GM21423 (cell line): ENCODE measurements at regions not wholly inside any gene's neighbourhood (a gene's known extent, or its start where the extent isn't known, plus 50 kb on each side); places are given as distances from the start of the nearest gene placed in this dataset.
"Not testable (repeated sequence)": the region's sequence is repeated elsewhere in the genome, so short reads cannot be mapped to it uniquely, and the experiment has no call there.

Experiments used
- ATAC-seq: cut with Tn5 transposase; IDR thresholded peaks from one replicate; pipeline ENCODE4 v1.9.1; 2021; ENCODE audit warnings: mild to moderate bottlenecking, moderate library complexity; ENCODE audit not compliant: unreplicated experiment

GRCh38 chr3:124648551-124648950 lies 81.7 kb upstream of the UMPS start:
- no peak for ATAC-seq

- peak; percentile 71 for ATAC-seq
These were observed 79.5 kb upstream of the UMPS start for GRCh38 chr3:124650798-124651197.

- ATAC-seq: not testable (repeated sequence)
These were observed 78.8 kb upstream of the UMPS start for GRCh38 chr3:124651416-124651815.

GRCh38 chr3:124652009-124652408 lies 78.2 kb upstream of the UMPS start:
- no peak for ATAC-seq

GRCh38 chr3:124653071-124653796 lies 77.0 kb upstream of the UMPS start:
- no peak for ATAC-seq

GRCh38 chr3:124653797-124654469 lies 76.3 kb upstream of the UMPS start:
- ATAC-seq: no peak

- no peak for ATAC-seq
These were observed 75.8 kb upstream of the UMPS start for GRCh38 chr3:124654470-124654845.

- no peak for ATAC-seq
These were observed 73.7 kb upstream of the UMPS start for GRCh38 chr3:124656531-124656930.

- no peak for ATAC-seq
These were observed 73.1 kb upstream of the UMPS start for GRCh38 chr3:124657138-124657537.

GRCh38 chr3:124658270-124658669 lies 72.0 kb upstream of the UMPS start:
- no peak for ATAC-seq

- ATAC-seq: no peak
These were observed 71.1 kb upstream of the UMPS start for GRCh38 chr3:124659175-124659574.

- no peak for ATAC-seq
These were observed 69.7 kb upstream of the UMPS start for GRCh38 chr3:124660599-124660998.

- ATAC-seq: no peak
These were observed 66.6 kb upstream of the UMPS start for GRCh38 chr3:124663690-124664089.

GRCh38 chr3:124664804-124665203 lies 65.4 kb upstream of the UMPS start:
- ATAC-seq: no peak

- ATAC-seq: no peak
These were observed 64.2 kb upstream of the UMPS start for GRCh38 chr3:124666067-124666466.

GRCh38 chr3:124669470-124669869 lies 60.8 kb upstream of the UMPS start:
- ATAC-seq: no peak

GRCh38 chr3:124671106-124671505 lies 59.1 kb upstream of the UMPS start:
- ATAC-seq: no peak

GRCh38 chr3:124674336-124674735 lies 55.9 kb upstream of the UMPS start:
- no peak for ATAC-seq

- no peak for ATAC-seq
These were observed 54.0 kb upstream of the UMPS start for GRCh38 chr3:124676236-124676635.

GRCh38 chr3:124679048-124679638 lies 51.1 kb upstream of the UMPS start:
- no peak for ATAC-seq
